NT2/D1 (cell line): ENCODE measurements at regions not wholly inside any gene's neighbourhood (a gene's known extent, or its start where the extent isn't known, plus 50 kb on each side); places are given as distances from the start of the nearest gene placed in this dataset.
"Not testable (repeated sequence)": the region's sequence is repeated elsewhere in the genome, so short reads cannot be mapped to it uniquely, and the experiment has no call there.

Source experiments
- DNase-seq: peaks from one replicate; pipeline ENCODE4 v3.0.0-alpha.2; 2011; ENCODE audit warnings: low read depth, low spot score
- H3K27me3 ChIP-seq: 2 replicates; pipeline ENCODE4 v1.6.0; 2011; ENCODE audit warnings: mild to moderate bottlenecking; ENCODE audit not compliant: insufficient read length, insufficient read depth
- H3K36me3 ChIP-seq: 2 replicates; pipeline ENCODE4 v1.6.1; 2011; ENCODE audit warnings: mild to moderate bottlenecking, low read length, mixed read lengths; ENCODE audit not compliant: insufficient read depth, insufficient read length
- H3K4me1 ChIP-seq: 2 replicates; pipeline ENCODE4 v1.5.1; 2011; ENCODE audit not compliant: insufficient read depth, insufficient read length
- H3K4me3 ChIP-seq: 2 replicates; pipeline ENCODE4 v1.5.1; 2011; ENCODE audit warnings: low read depth; ENCODE audit not compliant: insufficient read length
- H3K9ac ChIP-seq: 2 replicates; pipeline ENCODE4 v1.6.0; 2011; ENCODE audit warnings: low read depth; ENCODE audit not compliant: insufficient read length
- H3K9me3 ChIP-seq: 2 replicates; pipeline ENCODE4 v1.5.1; 2011; ENCODE audit warnings: mild to moderate bottlenecking, low read length; ENCODE audit not compliant: insufficient read depth
- SUZ12 ChIP-seq: IDR thresholded peaks from 2 replicates; pipeline ENCODE4 v1.6.1; 2011; ENCODE audit not compliant: insufficient read length, insufficient read depth; ENCODE audit errors: extremely low read depth
- YY1 ChIP-seq: IDR thresholded peaks from 2 replicates; pipeline ENCODE4 v1.6.1; 2011; ENCODE audit not compliant: insufficient read length, insufficient read depth
- ZNF274 ChIP-seq: IDR thresholded peaks from 2 replicates; pipeline ENCODE4 v1.6.1; 2011; ENCODE audit warnings: mild to moderate bottlenecking, low read depth, low read length

GRCh38 chr22:33971561-33971961 is 51.3 kb upstream of the LARGE1 start:
- no peaks in the 10 kb centered on the region for H3K9me3 ChIP-seq
- no peaks in the 10 kb centered on the region for H3K36me3 ChIP-seq
- TF ChIP-seq ZNF274 = no peak
- no peak for TF ChIP-seq SUZ12
- no peak for TF ChIP-seq YY1
- H3K4me1 ChIP-seq = peaks cover 4% of the 10 kb centered on the region
- no peak overlapping the region for H3K9ac ChIP-seq
- no peak for DNase-seq
- no peaks in the 10 kb centered on the region for H3K27me3 ChIP-seq
- no peak overlapping the region for H3K4me3 ChIP-seq

GRCh38 chr22:33975841-33976240 is 55.6 kb upstream of the LARGE1 start:
- no peaks in the 10 kb centered on the region for H3K27me3 ChIP-seq
- DNase-seq = no peak
- H3K9me3 ChIP-seq = no peaks in the 10 kb centered on the region
- TF ChIP-seq ZNF274 = no peak
- TF ChIP-seq SUZ12 = no peak
- TF ChIP-seq YY1 = no peak
- H3K9ac ChIP-seq = no peak overlapping the region
- H3K4me3 ChIP-seq = no peak overlapping the region
- no peaks in the 10 kb centered on the region for H3K36me3 ChIP-seq
- H3K4me1 ChIP-seq = peaks cover 4% of the 10 kb centered on the region

GRCh38 chr22:33983558-33983957 is 63.3 kb upstream of the LARGE1 start:
- peaks cover 2% of the 10 kb centered on the region for H3K4me1 ChIP-seq
- H3K27me3 ChIP-seq = no peaks in the 10 kb centered on the region
- no peak overlapping the region for H3K9ac ChIP-seq
- no peaks in the 10 kb centered on the region for H3K9me3 ChIP-seq
- no peak overlapping the region for H3K4me3 ChIP-seq
- no peaks in the 10 kb centered on the region for H3K36me3 ChIP-seq
- TF ChIP-seq YY1 = no peak
- no peak for TF ChIP-seq ZNF274
- no peak for TF ChIP-seq SUZ12
- DNase-seq = no peak

GRCh38 chr22:33984211-33984610 is 63.9 kb upstream of the LARGE1 start:
- TF ChIP-seq ZNF274 (no peak), SUZ12 (no peak), YY1 (no peak)
- Histone ChIP-seq H3K9ac (no peak overlapping the region), H3K9me3 (no peaks in the 10 kb centered on the region), H3K4me1 (peaks cover 2% of the 10 kb centered on the region), H3K27me3 (no peaks in the 10 kb centered on the region), H3K4me3 (no peak overlapping the region), H3K36me3 (no peaks in the 10 kb centered on the region)
- no peak for DNase-seq

- H3K4me3 ChIP-seq = no peak overlapping the region
- H3K36me3 ChIP-seq = no peaks in the 10 kb centered on the region
- no peak for DNase-seq
- H3K9me3 ChIP-seq = no peaks in the 10 kb centered on the region
- peaks cover 2% of the 10 kb centered on the region for H3K4me1 ChIP-seq
- H3K9ac ChIP-seq = no peak overlapping the region
- no peaks in the 10 kb centered on the region for H3K27me3 ChIP-seq
- no peak for TF ChIP-seq ZNF274
- no peak for TF ChIP-seq SUZ12
- no peak for TF ChIP-seq YY1
Observed at GRCh38 chr22:33984656-33985285, 64.5 kb upstream of the LARGE1 start.

- Histone ChIP-seq H3K36me3 (no peaks in the 10 kb centered on the region), H3K27me3 (no peaks in the 10 kb centered on the region), H3K9ac (no peak overlapping the region), H3K4me1 (peaks cover 2% of the 10 kb centered on the region), H3K9me3 (no peaks in the 10 kb centered on the region), H3K4me3 (no peak overlapping the region)
- TF ChIP-seq YY1 = no peak
- TF ChIP-seq ZNF274 = no peak
- no peak for DNase-seq
Observed at GRCh38 chr22:33985506-33985905, 65.2 kb upstream of the LARGE1 start.

- no peak for TF ChIP-seq ZNF274
- TF ChIP-seq YY1 = no peak
- TF ChIP-seq SUZ12 = no peak
- H3K27me3 ChIP-seq = no peaks in the 10 kb centered on the region
- H3K4me3 ChIP-seq = no peak overlapping the region
- peaks cover 2% of the 10 kb centered on the region for H3K4me1 ChIP-seq
- DNase-seq = no peak
- no peak overlapping the region for H3K9ac ChIP-seq
- no peaks in the 10 kb centered on the region for H3K9me3 ChIP-seq
- H3K36me3 ChIP-seq = no peaks in the 10 kb centered on the region
Observed at GRCh38 chr22:33986167-33986771, 66.0 kb upstream of the LARGE1 start.

- no peak overlapping the region for H3K9ac ChIP-seq
- H3K36me3 ChIP-seq = no peaks in the 10 kb centered on the region
- H3K9me3 ChIP-seq = no peaks in the 10 kb centered on the region
- no peaks in the 10 kb centered on the region for H3K27me3 ChIP-seq
- H3K4me1 ChIP-seq = peaks cover 2% of the 10 kb centered on the region
- H3K4me3 ChIP-seq = no peak overlapping the region
- TF ChIP-seq YY1 = no peak
- no peak for TF ChIP-seq ZNF274
- TF ChIP-seq SUZ12 = no peak
- no peak for DNase-seq
Observed at GRCh38 chr22:33986954-33987353, 66.7 kb upstream of the LARGE1 start.

- H3K27me3 ChIP-seq, H3K4me3 ChIP-seq, H3K9me3 ChIP-seq, H3K36me3 ChIP-seq, H3K9ac ChIP-seq, DNase-seq, H3K4me1 ChIP-seq: not testable (repeated sequence)
Observed at GRCh38 chr22:33989263-33989662, 69.0 kb upstream of the LARGE1 start.
